Amniotic epithelial cell (primary cell): ENCODE measurements at regions not wholly inside any gene's neighbourhood (a gene's known extent, or its start where the extent isn't known, plus 50 kb on each side); places are given as distances from the start of the nearest gene placed in this dataset.

Source experiments
- DNase-seq: peaks from one replicate; pipeline ENCODE4 v3.0.0-alpha.2; 2010; ENCODE audit warnings: low read depth

DNA sequence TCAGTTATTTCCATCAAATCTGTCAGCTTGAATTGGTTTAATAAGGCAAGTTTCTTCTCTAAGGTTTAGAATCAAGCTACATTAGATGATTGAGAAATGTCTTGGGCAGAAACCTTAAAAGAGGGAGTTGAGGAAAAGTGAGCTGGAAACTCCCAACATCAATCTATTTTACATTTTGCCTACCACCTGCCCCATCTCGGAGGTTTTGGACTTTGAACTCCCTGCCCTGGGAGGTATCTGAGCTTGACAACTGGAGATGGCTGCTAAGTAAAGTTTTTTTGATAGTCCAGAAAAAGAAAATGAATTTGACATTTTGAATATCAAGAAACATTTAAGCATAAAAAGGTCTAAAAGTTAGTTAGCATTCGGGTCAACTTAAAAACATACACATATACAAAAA, 234.2 kb downstream of the NFKBIZ start:
- DNase-seq = no peak

DNA sequence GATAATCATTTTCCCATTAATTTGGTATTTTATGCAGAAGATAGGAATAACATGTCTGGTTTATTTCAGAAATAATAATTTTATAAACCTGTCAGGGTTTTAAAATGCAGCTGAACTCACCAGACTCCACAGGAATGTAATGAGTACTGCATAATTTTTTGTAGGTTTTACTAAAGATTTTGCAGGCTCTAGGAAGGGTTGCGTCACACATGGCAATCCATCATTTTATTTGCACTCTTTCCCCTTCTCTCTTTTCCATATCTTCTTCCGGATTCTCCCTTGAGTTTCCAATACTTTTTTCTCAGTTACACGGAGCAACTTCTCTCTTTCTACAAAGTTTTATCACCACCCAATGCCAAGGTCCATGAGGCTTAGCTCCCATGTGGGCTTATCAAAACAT, 234.7 kb downstream of the NFKBIZ start:
- peak; percentile 96 for DNase-seq

DNA sequence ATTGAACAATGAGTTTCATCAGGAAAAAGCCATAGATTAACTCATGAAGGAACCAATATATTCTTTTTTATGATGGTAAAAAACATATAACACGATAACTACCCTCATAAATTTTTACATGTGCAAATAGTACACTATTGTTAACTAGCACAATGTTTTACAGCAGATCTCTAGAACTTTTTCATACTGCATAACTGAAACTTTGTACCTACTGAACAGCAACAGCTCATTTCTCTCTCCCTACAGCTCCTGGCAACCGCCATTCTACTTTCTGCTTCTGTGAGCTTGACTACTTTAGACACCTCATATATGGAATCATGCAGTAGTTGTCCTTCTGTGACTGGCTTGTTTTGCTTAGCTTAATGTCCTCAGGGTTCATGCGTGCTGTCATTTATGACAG, 235.4 kb downstream of the NFKBIZ start:
- no peak for DNase-seq

DNA sequence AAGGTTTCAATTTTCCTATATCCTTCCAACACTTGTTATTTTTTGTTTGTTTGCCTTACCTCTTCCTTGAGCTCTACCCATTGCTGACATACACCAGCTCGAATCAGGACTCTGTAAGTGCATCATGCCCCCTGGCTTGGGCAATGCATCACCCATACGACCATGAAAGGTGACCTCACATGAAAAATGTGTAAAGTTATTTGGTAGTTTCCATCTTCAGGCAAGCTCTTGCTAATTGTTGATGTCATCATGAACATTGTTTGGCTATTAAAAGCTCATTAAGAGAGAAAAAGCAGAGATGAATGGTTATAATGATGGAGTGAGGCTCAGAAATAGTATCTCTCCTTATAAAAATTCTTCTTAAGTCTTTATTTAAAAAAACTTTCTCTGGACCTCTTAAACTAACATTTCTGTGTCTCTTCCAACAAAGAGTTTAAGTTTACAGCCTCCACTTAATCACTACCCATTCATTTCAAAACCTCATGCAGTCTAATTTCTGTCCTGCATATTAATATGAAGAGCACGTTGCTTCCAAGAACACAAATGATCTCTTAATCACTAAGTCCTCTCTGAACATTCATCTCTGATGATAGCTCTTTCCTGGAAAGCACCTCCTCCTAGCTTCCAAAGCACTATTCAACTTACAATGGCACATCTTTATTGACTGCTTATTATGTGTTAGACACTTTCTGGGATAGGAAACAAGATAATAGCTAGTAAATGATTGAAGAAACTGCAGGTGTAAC, 236.3 kb downstream of the NFKBIZ start:
- DNase-seq = peak; percentile 85

DNA sequence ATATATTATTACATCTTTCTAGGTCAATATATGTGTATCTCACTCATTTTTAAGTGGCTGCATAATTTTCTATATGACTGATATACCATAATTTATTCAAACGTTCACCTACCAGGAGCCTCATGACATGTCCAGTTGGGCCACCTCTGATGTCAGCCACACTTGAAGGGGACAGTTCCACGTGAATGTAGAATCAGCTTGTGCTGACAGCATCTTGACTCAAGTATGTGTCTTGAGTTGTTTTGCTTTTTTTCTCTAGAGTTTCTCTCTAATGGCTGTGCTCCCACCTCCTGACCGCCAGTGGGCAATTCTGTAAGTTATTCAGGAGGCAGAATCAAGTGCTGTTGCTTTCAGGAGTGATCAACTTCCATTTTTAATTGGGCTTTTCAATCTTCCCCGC, 237.9 kb downstream of the NFKBIZ start:
- DNase-seq = no peak

DNA sequence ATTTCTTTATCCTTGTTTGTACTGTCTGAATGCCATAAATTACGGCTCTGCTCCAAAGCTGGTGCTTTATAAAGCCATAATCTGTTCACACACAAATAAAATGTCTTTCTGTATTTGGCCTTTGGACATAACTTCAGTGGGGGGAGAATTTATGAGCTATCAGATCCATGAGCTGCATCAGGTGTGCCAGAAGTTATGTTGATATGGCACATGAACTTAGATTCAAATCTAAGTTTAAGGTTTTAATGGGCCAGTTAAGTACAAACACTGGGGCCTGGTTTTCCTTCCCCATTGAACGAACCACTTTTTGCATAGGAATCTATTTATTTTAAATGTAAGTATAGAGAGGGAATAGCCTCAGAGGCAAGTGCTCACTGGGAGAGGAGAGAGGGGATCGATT, 239.9 kb downstream of the NFKBIZ start:
- no peak for DNase-seq

DNA sequence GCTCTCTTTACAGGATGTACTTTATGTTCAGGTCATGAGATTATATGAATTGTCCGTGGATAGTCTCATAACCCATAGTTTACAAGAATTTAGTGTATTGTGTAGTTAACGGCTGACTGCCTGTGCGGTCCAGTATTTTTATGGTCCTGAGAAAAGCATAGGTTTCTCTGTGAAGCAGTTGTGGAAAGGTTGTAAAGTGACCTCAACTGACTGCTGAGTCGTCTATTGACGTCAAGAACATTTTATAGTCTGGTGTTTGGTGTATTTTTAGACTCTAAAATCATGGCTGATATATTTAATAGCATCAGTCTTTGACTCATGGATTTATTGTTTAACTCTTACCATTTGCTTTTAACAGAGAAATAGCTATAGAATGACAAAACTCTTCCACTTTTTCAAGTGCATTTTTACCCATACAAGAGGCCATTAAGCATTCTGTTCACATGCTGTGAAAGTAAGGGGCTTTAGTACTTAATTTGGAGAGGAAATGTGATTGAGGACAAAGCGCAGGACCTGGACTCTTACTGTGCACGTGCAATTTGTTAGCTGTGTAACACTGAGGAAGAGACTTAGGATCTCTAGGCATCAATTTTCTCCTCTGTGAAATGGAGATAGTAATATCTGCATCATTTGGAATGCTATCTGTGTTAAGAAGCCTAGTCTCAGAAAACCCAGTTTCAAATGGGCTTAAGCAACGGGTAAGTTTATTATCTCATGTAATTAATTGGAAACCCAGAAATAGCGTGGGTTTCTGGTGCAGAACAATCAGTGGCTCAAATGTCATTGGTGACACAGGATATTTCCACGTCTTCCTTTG, 240.8 kb downstream of the NFKBIZ start:
- DNase-seq = peak; percentile 91

DNA sequence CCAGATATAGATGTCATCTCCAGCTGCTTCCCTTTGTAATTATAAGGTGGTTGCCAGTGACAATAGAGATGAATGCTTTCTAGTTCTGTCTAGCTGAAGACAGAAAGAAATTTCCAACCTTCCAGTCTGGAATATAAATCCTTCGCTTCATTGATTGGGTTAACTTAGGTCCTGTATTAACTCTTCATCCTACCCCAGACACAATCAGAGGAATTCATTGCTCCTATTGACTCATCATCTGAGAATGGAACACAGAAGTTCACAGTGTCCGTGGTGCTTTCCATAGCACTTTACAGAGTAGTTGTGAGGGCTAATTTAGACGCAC, 241.4 kb downstream of the NFKBIZ start:
- peak; percentile 48 for DNase-seq

DNA sequence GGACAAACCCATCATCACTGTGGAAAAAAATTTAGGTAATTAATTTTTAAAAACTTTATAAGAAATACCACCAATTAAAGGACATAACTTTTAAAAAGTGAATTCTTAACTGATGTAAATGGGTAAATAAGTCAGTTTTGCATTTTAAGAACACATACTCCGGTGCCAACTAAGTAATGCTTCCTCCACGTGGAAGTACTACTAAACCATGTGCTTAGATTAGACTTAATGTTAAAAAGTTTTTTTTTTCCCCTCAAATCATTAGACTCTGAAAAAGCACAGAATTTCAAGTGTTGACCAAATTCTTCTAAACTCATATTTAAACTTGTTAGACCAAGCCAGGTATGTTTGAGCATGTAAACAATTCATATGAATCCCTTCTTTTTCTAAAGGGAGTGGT, 242.0 kb downstream of the NFKBIZ start:
- no peak for DNase-seq

DNA sequence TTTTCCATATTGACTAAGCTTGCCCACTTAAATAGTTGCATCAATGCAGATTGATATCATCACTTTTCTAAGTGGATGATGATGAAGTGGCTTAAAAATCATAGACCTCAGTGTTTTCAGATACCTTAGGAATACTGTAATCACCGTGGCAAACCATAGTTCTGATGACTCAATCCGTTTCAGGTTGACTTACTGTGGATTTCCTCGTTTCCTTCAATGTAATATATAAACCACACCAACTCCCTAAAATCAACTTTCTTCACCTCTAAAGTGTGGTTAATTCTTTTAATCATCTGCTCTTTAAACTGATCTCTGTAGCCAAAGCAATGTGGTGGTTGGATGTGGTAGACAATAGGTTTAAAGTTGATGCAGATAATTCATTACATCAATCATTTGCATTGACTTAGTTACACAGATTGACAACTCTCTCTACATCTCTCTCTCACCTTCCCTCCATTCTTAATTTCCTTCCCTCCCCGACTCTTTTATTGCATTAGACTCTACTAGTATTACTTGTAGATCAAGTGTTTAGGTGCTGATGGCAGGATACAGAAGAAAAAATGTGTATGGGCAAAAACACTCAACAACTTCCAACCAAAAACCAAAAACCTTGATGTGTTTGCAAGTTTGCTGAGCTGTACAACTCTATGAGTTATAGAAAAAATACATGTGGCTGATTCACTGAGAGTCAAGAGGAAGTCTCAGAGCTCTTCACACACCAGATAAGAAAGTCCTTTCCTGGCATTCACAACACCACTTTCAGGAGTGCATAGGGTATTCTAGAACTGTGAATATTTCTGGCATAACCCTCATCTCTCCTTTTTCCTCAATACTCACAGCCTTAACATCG, 243.5 kb downstream of the NFKBIZ start:
- DNase-seq = peak; percentile 80

DNA sequence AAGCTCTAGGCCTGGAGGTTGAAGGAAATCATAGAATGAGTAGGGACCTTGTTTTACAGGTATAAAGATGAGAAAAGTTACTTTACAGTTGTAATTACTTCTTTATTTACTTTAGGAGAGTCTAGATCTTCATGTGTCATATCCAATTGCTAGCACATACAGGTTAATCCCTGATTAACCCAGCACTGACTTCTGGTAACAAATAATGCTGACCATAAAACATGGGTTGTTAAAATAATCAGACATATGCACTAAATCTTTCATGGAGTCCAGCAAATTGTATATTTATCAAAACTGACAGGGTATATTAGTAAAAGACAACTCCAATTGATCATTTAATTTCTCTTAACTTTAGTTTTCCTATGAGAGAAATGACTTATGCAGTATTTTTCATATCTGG, 245.2 kb downstream of the NFKBIZ start:
- DNase-seq = peak; percentile 40

DNA sequence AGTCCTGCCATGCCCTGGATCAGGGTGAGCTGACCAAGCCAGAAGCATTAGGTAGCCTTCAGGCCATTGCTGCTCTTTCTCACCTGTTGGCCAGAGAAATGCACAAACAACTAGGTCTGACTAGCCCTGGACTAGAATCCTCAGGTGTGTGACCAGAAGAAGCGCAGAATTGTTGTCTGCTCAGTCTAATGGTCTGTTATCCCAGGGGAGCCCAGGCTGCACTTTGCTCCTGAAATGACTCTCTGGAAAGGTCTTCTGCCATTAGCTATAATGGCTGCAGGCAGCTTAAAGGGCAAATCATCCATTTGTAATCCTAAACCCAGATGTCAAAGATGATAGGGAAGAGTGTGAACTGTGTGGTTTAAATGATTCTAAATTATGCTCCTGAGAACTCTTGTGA, 246.1 kb downstream of the NFKBIZ start:
- DNase-seq = no peak

DNA sequence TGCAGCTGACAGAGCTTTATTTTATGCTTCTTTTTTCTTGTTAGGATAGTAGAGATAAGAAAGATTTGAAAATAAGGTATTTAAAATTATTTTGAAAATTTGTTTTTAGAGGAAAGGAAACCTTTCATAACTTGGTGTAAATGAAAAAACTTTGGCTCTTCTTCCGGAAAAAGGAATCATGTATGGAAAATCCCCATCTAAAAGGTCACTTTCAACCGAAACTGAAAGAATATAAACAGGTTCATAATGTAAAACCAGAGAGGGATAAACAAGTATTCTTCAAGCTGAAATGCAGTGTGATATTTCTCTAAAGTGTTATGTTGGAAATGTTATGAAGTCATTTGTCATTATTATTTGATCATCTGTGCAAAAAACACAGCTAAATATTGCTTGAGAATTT, 246.8 kb downstream of the NFKBIZ start:
- no peak for DNase-seq

DNA sequence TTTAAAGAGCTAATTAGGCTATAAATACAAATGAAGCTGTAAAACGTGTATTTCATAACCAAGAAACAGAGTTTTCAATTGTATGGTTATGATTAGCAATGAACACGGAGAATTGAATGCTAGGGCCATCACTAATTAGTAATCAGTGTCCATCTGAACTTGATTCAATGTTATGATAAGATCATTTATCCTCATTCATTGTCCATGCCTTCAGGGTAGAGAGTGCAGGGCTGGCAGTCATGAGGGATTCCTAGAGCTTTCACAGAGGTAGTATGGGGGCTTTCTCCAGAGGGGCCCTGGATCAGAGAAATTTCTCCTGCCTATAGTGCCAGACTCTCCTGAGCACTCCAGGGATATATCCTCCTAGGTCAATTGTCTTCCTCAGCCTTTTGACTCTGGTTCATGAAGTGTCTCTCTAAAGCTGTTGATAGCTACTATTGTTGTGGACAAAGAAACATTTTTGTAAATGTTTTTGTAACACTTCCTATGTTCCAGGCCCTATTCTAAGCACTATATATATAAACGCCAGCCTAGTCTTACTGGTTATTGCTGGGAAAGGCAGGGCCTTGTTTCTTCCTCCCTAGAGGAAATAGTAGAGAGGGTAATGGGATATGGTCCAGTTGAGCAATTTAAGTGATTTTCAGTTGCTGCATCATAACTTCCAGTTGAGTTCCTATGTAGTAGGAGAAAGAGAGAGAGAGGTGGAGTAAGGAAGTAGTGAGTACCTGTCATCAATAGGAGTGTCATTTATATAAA, 249.0 kb downstream of the NFKBIZ start:
- DNase-seq = no peak

DNA sequence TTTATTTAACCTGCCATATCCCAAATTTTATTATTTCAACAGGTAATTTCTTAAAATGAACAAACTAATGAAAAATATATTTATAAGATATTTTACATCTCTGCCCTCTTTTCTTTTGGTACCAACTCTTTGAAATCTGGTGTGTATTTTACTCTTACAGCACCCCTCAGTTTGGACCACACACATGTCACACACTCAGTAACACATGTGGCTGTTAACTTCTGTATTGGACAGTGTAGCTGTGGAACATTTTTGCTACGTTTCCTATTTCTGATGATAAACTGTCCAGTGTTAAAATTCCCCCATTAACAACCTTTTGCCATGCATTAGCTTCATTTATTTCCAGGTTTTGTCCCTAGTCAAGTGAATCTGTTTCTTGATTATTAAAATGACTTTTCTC, 250.6 kb downstream of the NFKBIZ start:
- no peak for DNase-seq

DNA sequence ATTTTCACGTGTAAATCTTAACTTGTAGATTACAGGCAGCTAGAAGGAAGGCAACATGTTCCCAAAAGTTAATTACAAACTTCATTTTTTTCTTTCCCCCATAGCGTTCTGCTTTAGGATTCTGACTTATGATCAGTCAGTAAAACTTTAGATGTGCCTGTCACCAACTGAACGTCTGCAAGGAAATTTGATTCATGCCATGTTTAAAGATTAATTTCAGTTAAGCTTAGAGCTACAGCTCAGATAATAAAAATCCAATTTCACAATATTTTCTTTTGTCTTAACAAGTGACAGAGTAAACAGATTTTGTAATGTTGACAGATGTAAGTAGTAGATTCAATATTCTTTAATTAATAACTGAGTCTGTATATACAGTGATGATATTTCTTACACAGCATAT, 253.1 kb downstream of the NFKBIZ start:
- no peak for DNase-seq

DNA sequence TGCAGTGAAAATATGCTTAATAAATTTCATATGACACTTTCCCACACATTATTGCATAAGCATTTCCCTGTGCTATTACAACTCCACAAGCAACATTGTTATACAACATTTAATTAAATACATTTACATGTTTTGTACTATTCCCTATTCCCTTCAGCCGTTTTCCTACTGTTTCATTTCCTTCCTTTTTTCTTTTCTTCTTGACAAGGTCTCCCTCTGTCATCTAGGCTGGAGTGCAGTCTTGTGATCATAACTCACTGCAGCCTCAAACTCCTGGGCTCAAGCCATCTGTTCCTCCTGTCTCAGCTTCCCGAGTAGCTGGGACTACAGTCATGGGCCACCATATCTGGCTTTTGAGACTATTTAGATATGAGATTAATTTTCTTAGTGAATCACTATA, 254.7 kb downstream of the NFKBIZ start:
- DNase-seq = peak; percentile 23

DNA sequence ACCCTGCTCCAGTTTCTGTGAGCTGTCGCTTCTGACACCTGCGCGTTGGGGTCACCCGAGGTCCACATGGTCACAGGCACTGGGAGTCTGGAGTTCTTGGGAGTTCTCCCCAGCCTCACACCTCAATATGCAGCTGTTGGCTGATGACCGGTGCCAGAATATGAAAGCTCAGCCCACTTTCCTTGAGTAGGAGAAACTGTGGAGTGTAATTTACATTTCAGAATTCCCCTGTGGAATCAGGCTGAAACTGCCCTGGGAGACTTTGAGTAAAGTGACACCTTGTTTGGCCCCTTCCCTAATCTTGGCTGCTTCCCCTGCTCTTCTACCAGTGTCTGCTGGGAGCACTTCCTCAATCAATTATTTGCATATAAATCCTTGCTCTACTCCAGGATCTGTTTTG, 255.9 kb downstream of the NFKBIZ start:
- no peak for DNase-seq

DNA sequence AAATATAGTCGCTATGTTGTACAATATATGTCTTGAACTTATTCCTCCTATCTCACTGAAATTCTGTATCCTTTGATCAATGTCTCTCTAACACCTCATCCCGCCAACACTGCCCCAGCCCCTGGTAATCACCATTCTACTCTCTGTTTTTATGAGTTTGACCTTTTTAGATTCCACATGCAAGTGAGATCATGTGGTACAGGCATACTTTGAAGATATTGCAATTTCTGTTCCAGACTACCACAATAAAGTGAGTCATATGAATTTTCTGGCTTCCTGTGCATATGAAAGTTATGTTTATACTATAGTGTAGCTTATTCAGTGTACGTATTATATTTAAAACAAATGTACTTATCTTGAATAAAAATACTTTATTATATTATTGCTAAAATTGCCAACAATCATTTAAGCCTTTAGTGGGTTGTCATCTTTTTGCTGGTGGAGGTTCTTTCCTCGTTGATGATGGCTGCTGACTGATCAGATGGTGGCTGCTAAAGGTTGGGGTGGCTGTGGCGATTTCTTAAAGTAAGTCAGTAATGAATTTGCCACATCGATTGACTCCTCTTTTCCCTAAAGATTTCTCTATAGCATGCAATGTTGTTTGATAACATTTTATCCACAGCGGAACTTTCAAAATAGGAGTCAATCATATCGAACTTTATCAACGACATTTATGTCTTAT, 257.2 kb downstream of the NFKBIZ start:
- peak; percentile 70 for DNase-seq

DNA sequence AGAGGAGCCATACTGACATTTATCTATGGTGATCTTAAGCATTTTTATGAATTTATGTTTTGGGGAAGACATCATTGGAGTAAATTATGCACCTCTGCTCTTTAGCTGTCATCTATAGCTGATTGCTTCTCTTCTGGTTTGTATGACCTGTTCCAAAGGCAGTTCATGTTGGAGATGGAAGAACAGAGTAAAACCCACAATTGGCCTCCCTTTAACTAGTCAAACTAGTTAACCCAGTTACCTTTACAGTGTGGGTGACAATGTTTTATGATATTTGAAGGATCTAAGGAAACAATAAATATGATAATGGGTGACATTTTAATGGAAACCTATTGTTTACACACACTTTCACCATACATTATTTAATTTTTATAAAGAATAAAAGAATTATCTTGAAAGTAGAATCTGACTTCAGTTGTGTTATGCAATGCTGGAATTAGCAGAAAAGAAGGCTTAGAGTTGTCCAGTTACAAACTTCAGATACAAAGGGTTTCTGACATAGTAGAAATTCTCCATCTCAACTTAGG, 263.5 kb downstream of the NFKBIZ start:
- no peak for DNase-seq

DNA sequence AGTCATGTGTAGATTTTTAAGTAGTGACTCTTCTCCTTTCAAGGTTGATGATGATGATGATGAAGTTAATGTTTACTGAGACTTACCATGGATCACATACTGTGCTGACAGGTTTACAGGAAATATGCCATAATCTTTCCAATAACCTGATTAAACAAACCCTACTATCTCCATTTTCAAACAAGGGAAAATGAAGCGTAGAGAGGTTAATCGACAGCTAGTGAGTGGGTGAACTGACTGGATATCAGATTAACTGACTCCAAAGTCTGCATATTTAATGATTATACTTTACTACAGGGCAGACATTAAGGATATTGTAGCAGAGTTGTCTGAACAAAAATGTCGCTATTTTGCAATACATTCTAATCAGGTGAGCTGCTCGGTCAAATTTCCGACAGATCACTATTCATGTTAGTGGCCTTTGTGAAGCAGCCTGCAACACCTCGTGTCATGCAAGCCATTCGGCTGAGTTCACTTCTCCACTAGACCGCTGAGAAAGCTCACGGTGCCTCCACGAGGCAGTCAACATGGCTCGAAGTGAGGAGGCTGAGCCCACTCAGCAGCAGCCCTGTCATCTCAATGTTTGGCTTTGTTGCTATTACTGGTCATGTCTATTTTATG, 264.2 kb downstream of the NFKBIZ start:
- DNase-seq = no peak
